ENCODE measurements at regions not wholly inside any gene's neighbourhood (a gene's known extent, or its start where the extent isn't known, plus 50 kb on each side); places are given as distances from the start of the nearest gene placed in this dataset.

DNA sequence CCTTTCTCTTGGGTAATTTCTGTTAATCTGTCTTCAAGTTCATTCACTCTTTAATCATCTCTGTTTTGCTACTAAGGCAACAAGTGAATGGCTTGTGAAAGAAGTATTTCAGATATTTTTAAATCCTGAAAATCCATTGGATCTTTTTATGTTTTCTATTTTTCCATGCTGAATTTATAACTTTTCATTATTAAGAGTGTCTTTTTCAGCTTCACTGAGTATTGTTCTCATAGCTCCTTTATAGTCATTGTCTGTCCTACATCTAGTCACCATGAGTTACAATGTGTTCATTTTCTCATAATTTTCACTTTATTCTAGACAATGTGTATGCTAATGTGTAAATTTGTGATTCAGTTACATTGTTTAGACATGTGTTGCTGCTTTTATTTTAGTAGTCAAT is 556.4 kb downstream of the TUSC1 start:
- TF ChIP-seq POLR2A (IDR thresholded peaks at IDR 0.05; ENCODE audit: low read depth, low read length) (no peak), RFX5 (IDR thresholded peaks at IDR 0.05; ENCODE audit: low read depth, low read length) (no peak), RCOR1 (IDR thresholded peaks at IDR 0.05; ENCODE audit: insufficient replicate concordance, low read length) (no peak), RAD21 (IDR thresholded peaks at IDR 0.05; ENCODE audit: low read length) (no peak), MXI1 (IDR thresholded peaks at IDR 0.05; ENCODE audit: borderline replicate concordance, low read depth, low read length) (no peak), BHLHE40 (IDR thresholded peaks at IDR 0.05; ENCODE audit: low read depth, low read length) (no peak), MAZ (IDR thresholded peaks at IDR 0.05; ENCODE audit: borderline replicate concordance, low read depth, low read length) (no peak)
- TF ChIP-seq, protein P1, sequence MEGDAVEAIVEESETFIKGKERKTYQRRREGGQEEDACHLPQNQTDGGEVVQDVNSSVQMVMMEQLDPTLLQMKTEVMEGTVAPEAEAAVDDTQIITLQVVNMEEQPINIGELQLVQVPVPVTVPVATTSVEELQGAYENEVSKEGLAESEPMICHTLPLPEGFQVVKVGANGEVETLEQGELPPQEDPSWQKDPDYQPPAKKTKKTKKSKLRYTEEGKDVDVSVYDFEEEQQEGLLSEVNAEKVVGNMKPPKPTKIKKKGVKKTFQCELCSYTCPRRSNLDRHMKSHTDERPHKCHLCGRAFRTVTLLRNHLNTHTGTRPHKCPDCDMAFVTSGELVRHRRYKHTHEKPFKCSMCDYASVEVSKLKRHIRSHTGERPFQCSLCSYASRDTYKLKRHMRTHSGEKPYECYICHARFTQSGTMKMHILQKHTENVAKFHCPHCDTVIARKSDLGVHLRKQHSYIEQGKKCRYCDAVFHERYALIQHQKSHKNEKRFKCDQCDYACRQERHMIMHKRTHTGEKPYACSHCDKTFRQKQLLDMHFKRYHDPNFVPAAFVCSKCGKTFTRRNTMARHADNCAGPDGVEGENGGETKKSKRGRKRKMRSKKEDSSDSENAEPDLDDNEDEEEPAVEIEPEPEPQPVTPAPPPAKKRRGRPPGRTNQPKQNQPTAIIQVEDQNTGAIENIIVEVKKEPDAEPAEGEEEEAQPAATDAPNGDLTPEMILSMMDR (conservative IDR thresholded peaks at IDR 0.05; ENCODE audit: low read depth, low read length): no peak
- TF ChIP-seq, protein P2, sequence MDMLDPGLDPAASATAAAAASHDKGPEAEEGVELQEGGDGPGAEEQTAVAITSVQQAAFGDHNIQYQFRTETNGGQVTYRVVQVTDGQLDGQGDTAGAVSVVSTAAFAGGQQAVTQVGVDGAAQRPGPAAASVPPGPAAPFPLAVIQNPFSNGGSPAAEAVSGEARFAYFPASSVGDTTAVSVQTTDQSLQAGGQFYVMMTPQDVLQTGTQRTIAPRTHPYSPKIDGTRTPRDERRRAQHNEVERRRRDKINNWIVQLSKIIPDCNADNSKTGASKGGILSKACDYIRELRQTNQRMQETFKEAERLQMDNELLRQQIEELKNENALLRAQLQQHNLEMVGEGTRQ (IDR thresholded peaks at IDR 0.05; ENCODE audit: low read depth, low read length): no peak
- TF ChIP-seq, protein P3, sequence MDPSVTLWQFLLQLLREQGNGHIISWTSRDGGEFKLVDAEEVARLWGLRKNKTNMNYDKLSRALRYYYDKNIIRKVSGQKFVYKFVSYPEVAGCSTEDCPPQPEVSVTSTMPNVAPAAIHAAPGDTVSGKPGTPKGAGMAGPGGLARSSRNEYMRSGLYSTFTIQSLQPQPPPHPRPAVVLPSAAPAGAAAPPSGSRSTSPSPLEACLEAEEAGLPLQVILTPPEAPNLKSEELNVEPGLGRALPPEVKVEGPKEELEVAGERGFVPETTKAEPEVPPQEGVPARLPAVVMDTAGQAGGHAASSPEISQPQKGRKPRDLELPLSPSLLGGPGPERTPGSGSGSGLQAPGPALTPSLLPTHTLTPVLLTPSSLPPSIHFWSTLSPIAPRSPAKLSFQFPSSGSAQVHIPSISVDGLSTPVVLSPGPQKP (IDR thresholded peaks at IDR 0.05; ENCODE audit: borderline replicate concordance, low read depth, low read length): no peak

All from IMR-90 (cell line).